ENCODE measurements at regions not wholly inside any gene's neighbourhood (a gene's known extent, or its start where the extent isn't known, plus 50 kb on each side); places are given as distances from the start of the nearest gene placed in this dataset.

DNA sequence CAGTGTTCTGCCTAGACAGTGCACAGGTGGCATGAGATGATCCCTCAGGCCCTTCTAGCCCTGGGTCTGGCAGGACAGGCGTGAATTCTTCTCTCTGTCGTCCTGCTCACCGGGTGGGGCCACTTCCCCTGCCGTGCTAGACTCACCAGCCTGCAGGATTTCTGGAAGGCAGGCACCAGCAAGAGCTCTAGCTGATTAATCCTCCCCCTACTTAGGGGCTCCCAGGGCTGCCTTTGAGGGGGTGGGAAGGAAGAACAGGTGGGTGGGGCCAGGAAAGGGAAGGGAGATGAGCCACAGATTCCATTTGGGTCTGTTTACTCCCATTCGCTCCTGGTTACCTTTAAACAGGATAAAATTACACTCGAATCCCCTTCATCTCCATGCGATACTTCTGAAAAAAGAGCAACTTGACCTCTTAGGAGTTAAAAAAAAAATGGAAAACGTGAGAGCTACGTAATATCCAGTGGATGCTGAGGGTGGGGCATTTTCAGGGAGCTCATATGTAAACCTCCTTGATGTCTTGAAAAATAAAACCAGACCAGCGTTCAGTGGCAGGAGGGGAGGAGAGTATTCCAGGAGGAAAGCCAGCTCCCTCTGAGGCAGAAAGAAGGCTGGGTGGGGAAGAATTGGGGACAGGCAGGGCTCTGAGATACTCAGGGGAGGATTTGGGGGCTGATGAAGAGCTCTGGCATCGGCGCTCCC lies 665.5 kb downstream of the PTPRU start:
- TF ChIP-seq, protein P1, sequence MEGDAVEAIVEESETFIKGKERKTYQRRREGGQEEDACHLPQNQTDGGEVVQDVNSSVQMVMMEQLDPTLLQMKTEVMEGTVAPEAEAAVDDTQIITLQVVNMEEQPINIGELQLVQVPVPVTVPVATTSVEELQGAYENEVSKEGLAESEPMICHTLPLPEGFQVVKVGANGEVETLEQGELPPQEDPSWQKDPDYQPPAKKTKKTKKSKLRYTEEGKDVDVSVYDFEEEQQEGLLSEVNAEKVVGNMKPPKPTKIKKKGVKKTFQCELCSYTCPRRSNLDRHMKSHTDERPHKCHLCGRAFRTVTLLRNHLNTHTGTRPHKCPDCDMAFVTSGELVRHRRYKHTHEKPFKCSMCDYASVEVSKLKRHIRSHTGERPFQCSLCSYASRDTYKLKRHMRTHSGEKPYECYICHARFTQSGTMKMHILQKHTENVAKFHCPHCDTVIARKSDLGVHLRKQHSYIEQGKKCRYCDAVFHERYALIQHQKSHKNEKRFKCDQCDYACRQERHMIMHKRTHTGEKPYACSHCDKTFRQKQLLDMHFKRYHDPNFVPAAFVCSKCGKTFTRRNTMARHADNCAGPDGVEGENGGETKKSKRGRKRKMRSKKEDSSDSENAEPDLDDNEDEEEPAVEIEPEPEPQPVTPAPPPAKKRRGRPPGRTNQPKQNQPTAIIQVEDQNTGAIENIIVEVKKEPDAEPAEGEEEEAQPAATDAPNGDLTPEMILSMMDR (IDR thresholded peaks at IDR 0.05 in 4 of 5, conservative IDR thresholded peaks at IDR 0.05 in 1 of 5): no peak
- no peak for TF ChIP-seq POLR2A (IDR thresholded peaks at IDR 0.05)

All from gastrocnemius medialis (tissue), 4 donors.